ENCODE measurements at regions not wholly inside any gene's neighbourhood (a gene's known extent, or its start where the extent isn't known, plus 50 kb on each side); places are given as distances from the start of the nearest gene placed in this dataset.
A peak's percentile ranks its signal among the peaks of the same experiment; 100 is the strongest.
"Not testable (repeated sequence)": the region's sequence is repeated elsewhere in the genome, so short reads cannot be mapped to it uniquely, and the experiment has no call there.

DNA sequence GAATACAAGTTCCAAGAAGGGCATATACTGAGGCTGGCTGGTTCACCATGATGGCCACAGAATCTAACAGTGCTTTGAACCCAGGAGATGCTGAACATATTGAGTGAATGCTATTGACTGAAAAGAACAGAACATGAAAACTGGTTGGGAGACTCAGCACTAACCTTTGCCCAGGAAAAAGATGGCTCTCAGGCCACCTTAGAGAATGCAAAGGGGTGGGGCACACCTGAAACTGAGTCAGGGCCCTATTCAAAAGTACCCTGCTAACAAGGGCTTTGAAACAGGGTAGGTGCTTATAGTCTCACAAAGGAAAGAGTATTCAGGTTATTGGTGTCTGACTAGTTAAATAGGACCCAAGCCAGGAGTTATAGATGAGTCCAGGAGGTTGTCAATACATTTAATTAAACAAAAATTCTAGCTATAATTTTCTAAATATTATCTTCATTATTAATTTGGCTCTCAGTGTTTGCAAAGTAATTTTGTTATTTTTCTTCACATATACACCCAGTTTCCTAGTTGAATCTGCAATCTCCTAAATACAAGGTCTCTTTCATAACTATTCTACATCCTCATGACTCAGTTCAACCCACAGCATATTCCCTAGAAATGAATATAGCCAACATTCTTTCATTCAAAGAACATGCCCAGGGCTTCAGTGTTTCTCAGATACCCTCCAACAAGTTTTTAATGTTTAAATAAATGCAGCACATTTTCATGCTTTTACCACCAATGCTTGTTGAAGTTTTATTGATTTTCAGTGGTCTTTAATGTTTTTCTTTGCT is 144.2 kb upstream of the RAPGEF2 start:
- no peak for DNase-seq (ENCODE audit: low spot score)

DNA sequence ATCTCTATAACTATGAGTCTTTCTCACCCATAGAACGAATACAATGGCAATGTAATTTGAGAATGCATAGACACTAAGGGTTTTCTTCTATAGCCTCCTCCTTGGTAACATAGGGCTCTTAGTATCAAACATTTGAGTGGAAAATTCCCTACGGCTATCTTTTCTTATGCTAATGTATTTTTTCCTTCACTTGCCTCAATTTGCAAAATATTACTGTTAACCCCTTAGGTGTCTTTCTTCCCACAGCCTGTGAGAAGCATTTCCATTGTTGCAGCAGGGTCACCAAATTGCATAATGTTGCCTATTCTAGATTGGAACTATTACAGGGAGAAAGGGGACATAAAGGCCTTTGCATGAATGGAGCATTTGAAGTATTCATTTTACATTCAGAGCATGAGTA is 140.5 kb upstream of the RAPGEF2 start:
- no peak for DNase-seq (ENCODE audit: low spot score)

DNA sequence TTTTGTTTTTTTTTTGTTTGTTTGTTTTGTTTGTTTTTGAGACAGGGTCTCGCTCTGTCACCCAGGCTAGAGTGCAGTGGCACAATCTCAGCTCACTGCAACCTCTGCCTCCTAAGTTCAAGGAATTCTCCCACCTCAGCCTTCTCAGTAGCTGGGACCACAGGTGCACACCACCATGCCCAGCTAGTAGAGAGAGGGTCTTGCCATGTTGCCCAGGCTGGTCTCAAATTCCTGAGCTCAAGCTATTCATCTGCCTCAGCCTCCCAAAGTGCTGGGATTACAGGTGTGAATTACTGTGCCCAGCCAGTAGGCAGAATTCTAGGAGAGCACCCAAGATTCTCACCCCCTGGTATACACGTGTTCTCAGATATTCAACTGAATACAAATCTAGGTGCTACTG is 139.6 kb upstream of the RAPGEF2 start:
- not testable (repeated sequence) for DNase-seq (ENCODE audit: low spot score)

DNA sequence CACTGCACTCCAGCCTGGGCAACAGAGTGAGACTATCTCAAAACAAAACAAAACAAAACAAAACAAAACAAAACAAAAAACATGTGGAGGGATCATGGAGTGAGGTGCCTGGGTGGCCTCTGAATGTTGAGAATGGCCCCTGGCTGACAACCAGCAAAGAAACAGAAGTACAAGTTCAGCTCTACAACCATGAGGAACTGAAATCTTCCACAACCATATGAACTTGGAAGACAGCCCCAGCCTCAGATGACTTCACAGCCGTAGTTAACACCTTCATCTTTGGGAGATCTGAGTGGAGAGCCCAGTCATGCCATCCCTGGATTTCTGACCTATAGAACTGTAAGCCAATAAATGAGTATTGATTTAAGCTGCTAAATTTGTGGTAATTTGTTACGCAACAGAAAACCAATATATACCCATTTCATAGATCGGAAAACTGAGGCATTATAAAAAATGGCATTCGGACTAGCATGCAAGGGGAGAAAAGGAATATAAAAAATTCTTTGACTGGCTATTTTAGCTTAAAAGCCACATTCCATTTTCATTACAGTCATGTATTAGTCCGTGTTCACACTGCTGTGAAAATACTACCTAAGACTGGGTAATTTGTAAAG is 138.7 kb upstream of the RAPGEF2 start:
- DNase-seq (ENCODE audit: low spot score), result no peak

DNA sequence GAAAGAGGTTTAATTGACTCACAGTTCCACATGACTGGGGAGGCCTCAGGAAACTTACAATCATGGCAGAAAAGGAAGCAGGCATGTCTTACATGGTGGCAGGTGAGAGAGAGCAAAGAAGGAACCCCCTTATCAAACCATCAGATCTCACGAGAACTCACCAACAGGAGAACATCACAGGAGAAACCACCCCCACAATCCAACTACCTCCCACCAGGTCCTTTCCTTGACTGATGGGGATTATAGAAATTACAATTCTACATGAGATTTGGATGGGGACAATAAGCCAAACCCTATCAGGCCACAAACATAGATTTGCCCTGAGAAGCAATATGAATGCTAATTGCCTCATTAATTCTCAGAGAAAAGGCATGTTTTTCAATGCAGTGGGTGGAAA is 138.2 kb upstream of the RAPGEF2 start:
- no peak for DNase-seq (ENCODE audit: low spot score)

DNA sequence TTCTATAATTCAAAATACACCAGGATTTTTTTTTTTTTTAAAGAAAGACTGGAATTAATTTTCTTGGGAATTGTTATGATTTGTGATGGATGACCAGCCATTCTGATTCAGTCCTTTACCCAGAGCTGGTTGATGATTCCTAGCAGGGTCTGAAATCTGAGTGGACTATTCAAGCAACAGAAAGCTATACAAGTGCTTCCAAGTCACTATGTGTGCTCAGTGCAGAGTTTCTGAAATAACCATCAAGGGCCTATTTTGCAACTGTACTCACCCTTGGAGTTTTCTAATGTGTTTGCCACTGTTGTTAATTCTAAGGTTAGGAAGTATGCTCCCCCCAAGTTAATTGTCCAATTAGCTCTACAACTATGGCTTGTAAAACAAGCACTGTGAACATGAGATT is 137.7 kb upstream of the RAPGEF2 start:
- no peak for DNase-seq (ENCODE audit: low spot score)

DNA sequence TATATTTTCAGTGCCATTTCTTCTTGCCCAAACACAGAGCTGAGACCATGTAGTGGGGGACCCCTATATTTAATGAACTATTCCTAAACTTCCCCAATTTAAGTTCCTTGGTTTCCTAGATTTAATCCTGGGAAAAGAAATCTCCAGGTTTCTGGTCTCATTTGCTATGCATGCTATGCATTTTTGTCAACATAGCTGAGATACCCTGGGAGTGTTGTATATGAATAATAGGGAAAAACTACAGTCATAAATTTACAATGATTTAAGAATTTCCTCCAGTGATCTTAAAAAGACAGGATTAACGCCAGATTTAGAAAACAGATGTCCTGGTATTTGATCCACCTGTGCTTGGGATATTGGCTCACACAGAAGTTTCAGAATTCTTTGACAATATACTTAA is 136.8 kb upstream of the RAPGEF2 start:
- no peak for DNase-seq (ENCODE audit: low spot score)

DNA sequence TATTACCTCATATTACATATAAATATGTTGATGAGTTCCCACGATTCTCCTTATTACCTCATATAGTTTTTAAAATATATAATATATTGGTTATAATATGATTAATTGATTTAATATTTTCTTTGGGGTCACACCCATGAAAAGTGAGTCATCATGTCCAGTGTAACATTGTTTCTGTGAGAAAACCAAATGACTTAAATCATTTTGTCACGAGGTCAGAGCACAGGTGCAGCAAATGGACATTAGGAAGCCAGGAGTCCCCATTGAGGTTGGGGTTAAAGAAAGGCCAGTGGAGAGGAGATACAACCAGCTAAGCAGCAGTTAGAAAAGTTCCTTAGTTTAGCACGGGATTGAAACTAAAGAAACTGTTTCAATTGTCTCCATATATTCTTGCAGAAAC is 133.9 kb upstream of the RAPGEF2 start:
- no peak for DNase-seq (ENCODE audit: low spot score)

DNA sequence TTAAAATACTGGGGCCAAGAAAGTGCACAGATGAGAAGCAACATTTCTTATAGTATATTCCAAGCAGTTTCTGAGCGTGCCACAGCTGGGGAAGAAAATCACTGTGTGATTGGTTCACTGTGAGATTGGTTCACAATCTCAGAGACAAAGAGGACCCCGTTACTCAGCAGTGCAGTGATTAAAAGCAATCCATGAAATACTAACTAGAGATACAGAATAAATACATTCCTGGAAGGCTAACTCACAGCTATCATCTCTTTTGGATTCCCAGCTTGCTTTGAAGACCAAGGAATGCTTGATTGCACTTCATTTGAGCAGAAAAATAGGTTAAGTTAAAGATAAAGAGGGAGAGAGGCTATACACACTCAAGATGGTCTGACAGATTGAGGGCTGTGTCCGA is 132.1 kb upstream of the RAPGEF2 start:
- no peak for DNase-seq (ENCODE audit: low spot score)

DNA sequence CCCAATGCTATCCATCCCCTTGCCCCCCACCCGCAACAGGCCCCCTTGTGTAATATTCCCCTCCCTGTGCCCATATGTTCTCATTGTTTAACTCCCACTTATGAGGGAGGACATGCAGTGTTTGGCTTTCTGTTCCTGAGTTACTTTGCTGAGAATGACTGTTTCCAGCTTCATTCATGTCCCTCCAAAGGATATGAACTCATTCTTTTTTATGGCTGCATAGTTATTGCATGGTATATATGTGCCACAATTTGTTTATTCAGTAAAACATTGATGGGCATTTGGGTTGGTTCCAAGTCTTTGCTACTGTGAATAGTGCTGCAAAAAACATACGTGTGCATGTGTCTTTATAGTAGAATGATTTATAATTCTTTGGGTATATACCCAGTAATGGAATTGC is 128.4 kb upstream of the RAPGEF2 start:
- not testable (repeated sequence) for DNase-seq (ENCODE audit: low spot score)

DNA sequence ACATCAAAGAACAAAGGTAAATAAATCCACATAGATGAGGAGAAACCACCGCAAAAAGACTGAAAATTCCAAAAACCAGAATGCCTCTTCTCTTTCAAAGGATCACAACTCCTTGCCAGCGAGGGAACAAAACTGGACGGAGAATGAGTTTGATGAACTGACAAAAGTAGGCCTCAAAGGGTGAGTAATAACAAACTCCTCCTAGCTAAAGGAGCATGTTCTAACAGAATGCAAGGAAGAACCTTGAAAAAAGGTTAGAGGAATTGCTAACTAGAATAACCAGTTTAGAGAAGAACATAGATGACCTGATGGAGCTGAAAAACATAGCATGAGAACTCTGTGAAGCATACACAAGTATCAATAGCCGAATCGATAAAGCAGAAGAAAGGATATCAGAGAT is 122.2 kb upstream of the RAPGEF2 start:
- not testable (repeated sequence) for DNase-seq (ENCODE audit: low spot score)

DNA sequence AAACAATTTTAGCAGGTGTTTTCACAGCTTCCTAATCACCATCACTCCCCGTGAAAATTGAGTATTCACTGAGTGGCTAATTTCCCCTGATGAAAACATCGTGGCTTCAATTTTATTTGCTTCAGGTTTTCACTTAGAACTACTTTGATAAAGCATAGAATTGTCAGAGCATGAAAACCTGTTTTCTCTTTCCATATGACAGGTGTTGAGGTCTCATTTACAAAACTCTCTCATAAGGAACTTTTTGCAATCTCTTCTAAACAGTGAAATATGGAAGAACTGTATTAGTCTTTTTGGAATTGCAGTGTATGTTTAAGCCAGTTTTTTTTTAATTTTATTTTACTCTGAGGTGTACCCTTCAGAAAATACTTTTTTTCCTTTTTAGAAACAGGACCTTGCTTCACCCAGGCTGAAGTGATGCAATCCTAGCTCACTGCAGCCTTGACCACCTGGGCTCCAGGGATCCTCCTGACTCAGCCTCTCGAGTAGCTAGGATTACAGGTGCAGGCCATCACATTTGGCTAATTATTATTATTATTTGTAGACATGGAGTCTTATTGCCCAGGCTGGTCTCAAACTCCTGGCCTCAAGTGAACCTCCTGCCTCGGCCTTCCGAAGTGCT is 111.2 kb upstream of the RAPGEF2 start:
- no peak for DNase-seq (ENCODE audit: low spot score)

DNA sequence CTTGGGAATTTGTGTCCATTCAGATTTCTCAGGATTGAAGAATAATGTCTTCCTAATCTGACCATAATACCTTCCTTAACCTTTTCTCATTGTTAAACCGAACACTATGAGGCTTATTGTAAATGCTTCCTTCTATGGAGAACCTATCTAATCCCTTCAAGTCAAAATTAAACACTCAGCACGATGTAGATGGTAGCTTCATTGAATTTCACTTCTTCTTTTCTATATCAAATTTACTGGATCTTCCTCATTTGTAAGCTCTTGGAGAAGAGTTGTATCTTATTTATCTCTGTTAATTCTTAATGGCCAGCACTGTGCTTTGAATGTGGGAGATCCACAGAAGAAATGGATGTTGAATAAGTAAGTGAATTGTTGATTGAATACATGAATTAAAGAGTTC is 109.0 kb upstream of the RAPGEF2 start:
- DNase-seq (ENCODE audit: low spot score), result no peak

DNA sequence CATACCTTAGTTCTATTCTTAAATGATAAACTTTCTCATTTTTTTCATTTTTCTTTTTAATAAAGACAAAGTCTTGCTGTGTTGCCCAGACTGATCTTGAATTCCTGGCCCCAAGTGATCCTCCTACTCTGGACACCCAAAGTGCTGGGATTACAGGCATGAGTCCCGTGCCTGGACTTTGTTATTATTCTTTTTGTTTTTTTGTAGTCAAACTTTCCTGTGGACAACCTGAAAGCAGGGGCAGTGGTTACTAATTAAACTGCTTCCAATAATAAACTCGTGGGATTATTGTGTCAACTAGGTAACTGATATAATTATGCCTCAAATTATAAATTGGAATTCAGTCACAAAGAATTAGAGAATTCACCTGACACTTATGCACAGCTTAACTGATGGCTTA is 107.8 kb upstream of the RAPGEF2 start:
- DNase-seq (ENCODE audit: low spot score), result no peak

DNA sequence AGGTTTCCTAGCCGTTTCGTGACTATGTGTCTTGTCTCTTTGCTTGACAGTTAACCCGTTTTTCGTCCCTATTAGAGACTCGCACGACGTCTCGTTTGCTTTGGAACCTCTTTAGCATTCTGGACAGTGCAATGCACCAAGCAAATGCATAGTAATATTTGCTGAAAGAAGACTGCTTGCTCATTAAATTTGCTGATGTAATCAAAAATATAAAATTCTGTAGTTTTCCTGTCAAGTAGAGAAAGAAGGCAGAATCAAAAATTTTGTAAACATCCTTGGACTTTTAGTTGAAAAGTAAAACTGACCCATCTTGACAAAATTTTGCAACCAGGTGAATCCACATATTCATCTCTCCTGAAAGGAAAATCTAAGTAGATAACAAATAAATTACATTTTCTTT is 106.9 kb upstream of the RAPGEF2 start:
- no peak for DNase-seq (ENCODE audit: low spot score)

DNA sequence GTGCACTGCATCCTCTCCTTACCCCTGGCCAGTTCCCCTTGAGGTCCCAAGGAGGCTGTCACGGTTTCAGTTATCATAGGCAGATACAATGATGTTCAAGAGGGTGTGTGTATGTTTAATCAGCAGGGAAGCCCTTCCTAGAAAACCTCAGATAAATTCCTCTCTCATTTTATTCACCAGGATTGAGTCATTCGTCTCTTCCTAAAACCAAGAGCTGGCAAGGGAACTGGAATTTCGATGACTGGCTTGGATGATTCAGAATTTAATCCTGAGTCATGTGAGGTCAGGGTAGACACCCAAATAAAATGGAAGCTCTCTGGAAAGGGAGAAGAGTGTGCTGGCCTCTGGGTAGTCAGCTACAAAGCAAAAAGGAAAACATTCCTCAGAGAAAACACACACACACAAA is 106.2 kb upstream of the RAPGEF2 start:
- DNase-seq (ENCODE audit: low spot score), result peak; percentile 94

DNA sequence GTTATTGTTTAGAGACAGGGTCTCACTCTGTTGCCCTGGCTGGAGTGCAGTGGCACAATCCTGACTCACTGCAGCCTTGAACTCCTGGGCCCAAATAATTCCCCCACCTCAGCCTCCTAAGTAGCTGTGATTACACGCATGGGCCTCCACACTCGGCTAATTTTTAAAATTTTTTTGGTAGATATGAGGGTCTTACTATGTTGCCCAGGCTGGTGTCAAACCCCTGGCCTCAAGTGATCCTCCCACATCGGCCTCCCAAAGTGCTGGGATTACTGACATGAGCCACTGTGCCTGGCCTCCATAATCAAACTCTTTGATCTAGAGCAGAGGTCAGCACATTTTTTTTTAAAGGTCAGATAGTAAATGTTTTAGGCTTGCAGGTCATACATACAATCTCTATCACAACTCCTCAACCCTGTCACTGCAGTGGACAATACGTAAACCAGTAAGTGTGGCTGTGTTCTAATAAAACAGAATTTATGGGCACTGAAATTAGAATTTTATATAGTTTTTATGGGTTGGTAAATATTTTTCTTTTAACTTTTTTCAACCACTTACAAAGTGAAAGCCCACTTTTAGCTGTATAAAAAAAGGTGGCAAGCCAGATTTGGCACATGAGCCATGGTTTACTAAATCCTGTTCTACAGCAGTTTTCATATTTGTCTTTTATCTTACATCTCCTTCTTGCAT is 105.1 kb upstream of the RAPGEF2 start:
- DNase-seq (ENCODE audit: low spot score), result no peak

DNA sequence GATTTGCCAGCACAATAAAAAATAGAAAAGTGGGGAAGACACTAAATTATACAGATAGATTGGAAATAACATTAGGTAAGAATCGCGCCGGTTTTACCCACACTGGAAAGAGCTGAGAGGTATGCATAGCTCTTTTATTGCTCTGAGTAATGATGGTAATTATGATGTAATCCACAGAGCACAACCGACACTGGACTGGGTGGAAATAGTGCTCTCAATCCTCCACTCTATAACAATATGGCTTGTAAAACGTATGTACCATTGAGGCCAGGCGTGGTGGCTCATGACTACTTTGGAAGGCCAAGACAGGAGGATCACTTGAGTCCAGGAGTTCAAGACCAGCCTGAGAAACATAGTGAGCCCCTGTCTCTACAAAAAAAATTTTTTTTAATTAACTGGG is 104.3 kb upstream of the RAPGEF2 start:
- DNase-seq (ENCODE audit: low spot score), result no peak

DNA sequence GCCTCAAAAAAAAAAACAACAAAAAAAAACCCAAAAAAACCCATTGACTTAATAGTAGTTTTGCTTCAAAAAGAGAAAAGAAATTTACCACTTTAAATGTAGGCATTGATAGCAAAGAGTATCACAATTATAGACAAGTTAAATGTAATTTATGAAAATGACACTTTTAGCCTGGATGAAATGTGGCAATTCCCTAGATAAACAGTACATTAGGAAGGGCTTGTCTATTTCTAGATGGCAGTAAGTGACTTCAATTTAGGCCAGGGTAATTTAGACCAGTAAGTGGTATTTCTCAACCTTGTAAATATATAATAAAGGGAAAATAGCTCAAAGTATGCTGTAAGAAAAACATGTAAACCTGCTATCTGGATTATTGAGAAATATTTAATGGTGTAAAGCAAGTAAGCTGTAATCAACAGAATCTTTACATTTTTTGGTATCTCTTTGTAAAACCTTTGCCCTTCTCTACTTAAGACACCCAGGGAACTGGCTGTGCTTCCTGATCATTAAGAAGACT is 103.7 kb upstream of the RAPGEF2 start:
- DNase-seq (ENCODE audit: low spot score), result no peak

DNA sequence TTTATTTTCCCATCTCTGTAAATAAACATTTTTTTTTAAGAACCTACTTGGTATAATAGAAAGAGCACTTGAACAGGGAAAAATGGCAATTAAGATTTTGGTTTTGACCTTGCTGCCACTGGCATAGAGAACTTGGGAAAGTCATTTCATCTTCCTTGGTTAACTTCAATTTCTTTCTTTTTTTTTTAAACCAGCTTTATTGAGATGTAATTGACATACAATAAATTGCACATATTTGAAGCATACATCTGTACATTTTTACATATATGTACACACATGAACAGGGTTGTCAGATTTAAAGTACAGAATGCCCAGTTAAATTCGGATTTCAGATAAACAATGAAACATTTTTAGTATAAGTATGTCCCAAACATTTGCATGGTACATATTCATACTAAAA is 103.0 kb upstream of the RAPGEF2 start:
- no peak for DNase-seq (ENCODE audit: low spot score)

DNA sequence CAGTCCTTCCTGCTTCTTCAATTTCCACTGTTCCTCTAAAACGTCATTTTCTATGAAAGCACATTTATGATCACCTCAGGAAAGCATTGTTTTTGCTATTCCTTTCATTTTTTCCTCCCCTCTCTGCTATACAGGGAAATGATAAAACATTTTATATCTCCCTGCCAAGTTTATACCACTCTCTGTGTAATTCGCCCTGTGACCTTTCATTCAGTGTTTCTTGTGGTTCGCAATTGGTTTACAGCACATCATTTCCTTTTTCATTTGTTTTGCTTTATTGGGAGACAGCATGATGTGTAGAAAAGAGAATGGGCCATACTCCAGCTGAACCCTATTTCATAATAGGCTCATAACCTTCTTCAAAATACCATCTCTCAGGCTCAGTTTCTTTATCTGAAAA is 99.9 kb upstream of the RAPGEF2 start:
- DNase-seq (ENCODE audit: low spot score), result peak; percentile 37

DNA sequence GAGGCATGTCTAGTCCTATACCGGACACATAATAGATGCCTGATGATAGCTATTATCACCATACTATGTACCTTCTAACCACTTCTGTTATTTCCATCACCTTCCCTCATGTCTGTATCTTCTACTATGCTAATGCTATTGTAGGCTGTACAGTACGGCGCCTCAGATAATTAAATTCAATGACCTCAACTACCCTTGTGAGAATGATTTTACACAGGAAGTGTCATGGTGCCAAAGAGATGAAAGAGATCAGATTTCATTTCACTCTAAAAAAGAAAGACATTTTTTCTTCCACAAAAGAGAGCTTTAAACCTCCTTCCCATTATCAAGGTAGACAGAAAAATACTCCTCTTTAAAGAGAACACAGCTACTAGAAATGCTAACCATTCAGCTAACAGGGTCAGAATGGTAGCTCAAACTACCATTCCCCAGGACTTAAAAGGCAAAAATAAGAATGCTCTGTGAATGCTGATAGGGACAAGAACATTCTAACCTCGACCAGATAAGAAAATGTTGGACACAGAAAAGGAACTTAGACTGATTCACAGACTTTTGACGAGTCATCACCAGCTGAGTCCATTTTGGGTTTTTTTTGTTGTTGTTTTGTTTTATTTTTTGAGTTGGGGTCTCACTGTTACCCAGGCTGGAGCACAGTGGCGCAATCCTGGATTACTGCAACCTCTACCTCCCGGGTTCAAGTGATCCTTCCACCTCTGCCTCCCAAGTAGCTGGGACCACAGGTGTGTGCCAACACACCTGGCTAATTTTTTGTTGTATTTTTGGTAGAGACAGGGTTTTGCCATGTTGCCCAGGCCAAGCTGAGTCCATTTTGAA is 99.2 kb upstream of the RAPGEF2 start:
- DNase-seq (ENCODE audit: low spot score), result peak; percentile 40

All from kidney capillary endothelial cell (primary cell).